ENCODE measurements at regions not wholly inside any gene's neighbourhood (a gene's known extent, or its start where the extent isn't known, plus 50 kb on each side); places are given as distances from the start of the nearest gene placed in this dataset.

DNA sequence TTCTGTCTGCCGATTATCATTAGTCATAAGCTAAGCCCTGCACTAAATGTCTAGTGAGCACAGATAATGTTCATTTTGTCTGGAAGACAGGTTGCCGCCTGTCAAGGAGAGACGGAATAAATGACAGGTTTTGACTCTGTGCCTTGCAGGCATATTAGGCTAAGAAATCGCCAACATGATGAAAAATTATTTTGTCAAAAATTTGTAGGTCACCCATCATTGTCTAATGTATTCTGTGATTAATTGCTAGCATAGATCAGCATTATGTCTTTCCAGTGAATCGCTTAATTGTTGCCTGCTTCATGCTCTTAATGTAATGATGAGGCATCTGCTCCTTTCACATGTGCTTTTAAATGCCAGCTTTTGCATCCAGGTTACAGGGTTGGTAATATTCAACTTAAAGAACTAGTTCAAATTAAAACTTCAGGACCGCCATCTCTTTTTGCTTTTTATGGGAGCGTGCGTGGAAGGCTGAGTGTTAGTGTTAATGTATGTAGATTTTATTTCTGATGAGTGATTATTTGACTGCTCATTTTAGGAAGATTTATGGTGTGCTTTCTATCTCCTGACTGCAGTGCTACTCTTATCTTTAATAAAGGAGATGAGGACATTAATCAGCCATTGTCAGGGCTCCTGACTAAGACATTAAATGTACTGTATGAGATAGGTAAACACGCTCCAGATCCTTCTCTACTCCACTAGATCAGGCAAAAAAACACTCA, 120.8 kb upstream of the MEIS2 start:
- TF ChIP-seq, protein P1, sequence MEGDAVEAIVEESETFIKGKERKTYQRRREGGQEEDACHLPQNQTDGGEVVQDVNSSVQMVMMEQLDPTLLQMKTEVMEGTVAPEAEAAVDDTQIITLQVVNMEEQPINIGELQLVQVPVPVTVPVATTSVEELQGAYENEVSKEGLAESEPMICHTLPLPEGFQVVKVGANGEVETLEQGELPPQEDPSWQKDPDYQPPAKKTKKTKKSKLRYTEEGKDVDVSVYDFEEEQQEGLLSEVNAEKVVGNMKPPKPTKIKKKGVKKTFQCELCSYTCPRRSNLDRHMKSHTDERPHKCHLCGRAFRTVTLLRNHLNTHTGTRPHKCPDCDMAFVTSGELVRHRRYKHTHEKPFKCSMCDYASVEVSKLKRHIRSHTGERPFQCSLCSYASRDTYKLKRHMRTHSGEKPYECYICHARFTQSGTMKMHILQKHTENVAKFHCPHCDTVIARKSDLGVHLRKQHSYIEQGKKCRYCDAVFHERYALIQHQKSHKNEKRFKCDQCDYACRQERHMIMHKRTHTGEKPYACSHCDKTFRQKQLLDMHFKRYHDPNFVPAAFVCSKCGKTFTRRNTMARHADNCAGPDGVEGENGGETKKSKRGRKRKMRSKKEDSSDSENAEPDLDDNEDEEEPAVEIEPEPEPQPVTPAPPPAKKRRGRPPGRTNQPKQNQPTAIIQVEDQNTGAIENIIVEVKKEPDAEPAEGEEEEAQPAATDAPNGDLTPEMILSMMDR (conservative IDR thresholded peaks at IDR 0.05 in 1 of 2, IDR thresholded peaks at IDR 0.05 in 1 of 2; ENCODE audit: low read depth in 1 of 2, low read length in 2 of 2) = no peak
- TF ChIP-seq EZH2 (IDR thresholded peaks at IDR 0.05; ENCODE audit: low read length, missing control alignments) = no peak
- Histone ChIP-seq H3K4me3 (replicated peaks in 1 of 4; ENCODE audit: control extremely low read depth in 1 of 4, insufficient read depth in 1 of 4, low read depth in 3 of 4, low read length in 4 of 4) (no peak overlapping the region), H3K36me3 (ENCODE audit: control insufficient read depth, insufficient read depth, low read length) (no peaks in the 10 kb centered on the region), H3K27me3 (ENCODE audit: control insufficient read depth, insufficient read depth, low read length) (no peaks in the 10 kb centered on the region), H3K9me3 (ENCODE audit: control insufficient read depth, insufficient read depth, low read depth, low read length) (no peaks in the 10 kb centered on the region), H3K79me2 (ENCODE audit: control insufficient read depth, insufficient read depth, low read length) (no peaks in the 10 kb centered on the region), H3K4me1 (ENCODE audit: control insufficient read depth, extremely low read depth, insufficient read depth, low read length) (no peaks in the 10 kb centered on the region), H3K9ac (ENCODE audit: insufficient read depth, low read length) (no peak overlapping the region), H4K20me1 (ENCODE audit: control insufficient read depth, extremely low read depth, insufficient read depth, low read length) (no peaks in the 10 kb centered on the region), H2AFZ (ENCODE audit: low read length) (no peak overlapping the region), H3K27ac (ENCODE audit: insufficient read depth, low read length) (no peak overlapping the region), H3K4me2 (ENCODE audit: extremely low read depth, insufficient read depth, low read length) (no peak overlapping the region)
- DNase-seq (ENCODE audit: low read depth in 2 of 2) = no peak

DNA sequence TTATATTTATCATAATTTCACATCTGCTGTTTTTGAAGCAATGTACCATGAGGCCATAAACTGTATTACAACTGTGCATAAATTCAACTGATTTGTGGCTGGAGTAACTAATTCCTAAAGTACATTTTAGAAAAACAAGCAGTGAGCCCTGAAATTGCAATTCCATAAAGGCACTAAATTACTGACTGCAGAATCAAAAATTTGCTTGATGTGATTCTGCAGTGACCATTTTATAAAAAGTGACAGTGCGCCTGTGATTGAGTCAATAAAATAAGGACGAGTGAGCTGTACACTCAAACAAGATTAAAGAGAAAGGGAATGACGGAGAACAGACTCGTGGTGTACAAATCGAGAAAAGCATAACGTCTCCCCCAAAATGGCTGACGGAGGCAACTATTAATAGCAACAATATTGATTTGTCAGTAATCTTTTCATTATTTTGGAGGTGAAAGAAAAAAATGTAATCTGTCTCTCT, 121.4 kb upstream of the MEIS2 start:
- no peak for DNase-seq (ENCODE audit: low read depth in 2 of 2)
- Histone ChIP-seq H2AFZ (ENCODE audit: low read length) (no peak overlapping the region), H3K4me1 (ENCODE audit: control insufficient read depth, extremely low read depth, insufficient read depth, low read length) (no peaks in the 10 kb centered on the region), H4K20me1 (ENCODE audit: control insufficient read depth, extremely low read depth, insufficient read depth, low read length) (no peaks in the 10 kb centered on the region), H3K27me3 (ENCODE audit: control insufficient read depth, insufficient read depth, low read length) (no peaks in the 10 kb centered on the region), H3K9ac (ENCODE audit: insufficient read depth, low read length) (no peak overlapping the region), H3K9me3 (ENCODE audit: control insufficient read depth, insufficient read depth, low read depth, low read length) (no peaks in the 10 kb centered on the region), H3K79me2 (ENCODE audit: control insufficient read depth, insufficient read depth, low read length) (no peaks in the 10 kb centered on the region), H3K4me2 (ENCODE audit: extremely low read depth, insufficient read depth, low read length) (no peak overlapping the region), H3K27ac (ENCODE audit: insufficient read depth, low read length) (no peak overlapping the region), H3K36me3 (ENCODE audit: control insufficient read depth, insufficient read depth, low read length) (no peaks in the 10 kb centered on the region), H3K4me3 (replicated peaks in 1 of 4; ENCODE audit: control extremely low read depth in 1 of 4, insufficient read depth in 1 of 4, low read depth in 3 of 4, low read length in 4 of 4) (no peak overlapping the region)
- TF ChIP-seq, protein P1 (conservative IDR thresholded peaks at IDR 0.05 in 1 of 2, IDR thresholded peaks at IDR 0.05 in 1 of 2; ENCODE audit: low read depth in 1 of 2, low read length in 2 of 2) = no peak
- no peak for TF ChIP-seq EZH2 (IDR thresholded peaks at IDR 0.05; ENCODE audit: low read length, missing control alignments)

DNA sequence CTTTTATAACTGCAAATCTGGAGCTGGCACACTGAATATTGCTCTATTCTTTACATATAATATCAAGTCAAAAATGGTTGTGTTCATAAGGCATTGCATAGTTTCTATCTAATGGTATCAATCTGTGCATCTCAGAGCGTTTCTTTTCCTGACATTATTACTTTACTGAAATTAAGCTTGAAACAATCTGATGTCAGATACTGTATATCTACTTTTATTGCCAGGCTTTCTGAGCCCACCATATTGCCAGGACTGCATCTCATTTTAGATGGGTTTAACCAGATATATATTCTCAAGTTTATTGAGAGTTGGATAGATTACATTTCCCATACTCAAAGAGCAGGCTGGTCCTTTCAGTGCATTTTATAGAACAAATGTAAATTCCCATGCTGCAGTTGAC, 122.7 kb upstream of the MEIS2 start:
- Histone ChIP-seq H3K36me3 (ENCODE audit: control insufficient read depth, insufficient read depth, low read length) (no peaks in the 10 kb centered on the region), H3K4me1 (ENCODE audit: control insufficient read depth, extremely low read depth, insufficient read depth, low read length) (no peaks in the 10 kb centered on the region), H3K27me3 (ENCODE audit: control insufficient read depth, insufficient read depth, low read length) (no peaks in the 10 kb centered on the region), H3K27ac (ENCODE audit: insufficient read depth, low read length) (no peak overlapping the region), H4K20me1 (ENCODE audit: control insufficient read depth, extremely low read depth, insufficient read depth, low read length) (no peaks in the 10 kb centered on the region), H3K4me3 (replicated peaks in 1 of 4; ENCODE audit: control extremely low read depth in 1 of 4, insufficient read depth in 1 of 4, low read depth in 3 of 4, low read length in 4 of 4) (no peak overlapping the region), H2AFZ (ENCODE audit: low read length) (no peak overlapping the region), H3K9me3 (ENCODE audit: control insufficient read depth, insufficient read depth, low read depth, low read length) (no peaks in the 10 kb centered on the region), H3K79me2 (ENCODE audit: control insufficient read depth, insufficient read depth, low read length) (no peaks in the 10 kb centered on the region), H3K9ac (ENCODE audit: insufficient read depth, low read length) (no peak overlapping the region), H3K4me2 (ENCODE audit: extremely low read depth, insufficient read depth, low read length) (no peak overlapping the region)
- TF ChIP-seq, protein P1 (conservative IDR thresholded peaks at IDR 0.05 in 1 of 2, IDR thresholded peaks at IDR 0.05 in 1 of 2; ENCODE audit: low read depth in 1 of 2, low read length in 2 of 2) = no peak
- TF ChIP-seq EZH2 (IDR thresholded peaks at IDR 0.05; ENCODE audit: low read length, missing control alignments) = no peak
- no peak for DNase-seq (ENCODE audit: low read depth in 2 of 2)

Data from fibroblast of lung (primary cell).